ENCODE measurements at regions not wholly inside any gene's neighbourhood (a gene's known extent, or its start where the extent isn't known, plus 50 kb on each side); places are given as distances from the start of the nearest gene placed in this dataset.

GRCh38 chr1:83617883-83618282, 381.0 kb downstream of the TTLL7 start:
- TF ChIP-seq CTCF (IDR thresholded peaks at IDR 0.05) (no peak), POLR2A (IDR thresholded peaks at IDR 0.05) (no peak)

All from uterus (tissue), 2 donors.